ENCODE measurements at regions not wholly inside any gene's neighbourhood (a gene's known extent, or its start where the extent isn't known, plus 50 kb on each side); places are given as distances from the start of the nearest gene placed in this dataset.

DNA sequence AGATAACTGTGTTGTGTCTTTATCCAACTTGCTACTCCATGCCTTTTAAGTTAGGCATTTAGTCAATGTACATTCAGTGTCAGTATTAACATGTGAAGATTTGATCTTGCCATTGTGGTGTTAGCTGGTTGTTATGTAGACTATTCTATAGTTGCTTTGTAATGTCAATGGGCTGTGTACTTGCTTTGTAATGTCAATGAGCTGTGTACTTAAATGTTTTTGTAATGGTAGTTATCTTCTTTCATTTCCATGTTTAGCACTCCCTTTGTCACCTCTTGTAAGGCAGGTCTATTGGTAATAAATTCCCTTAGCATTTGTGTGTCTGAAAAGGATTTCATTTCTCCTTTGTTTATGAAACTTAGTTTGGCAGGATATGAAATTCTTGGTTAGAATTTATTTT, 53.4 kb downstream of the MC4R start:
- TF ChIP-seq, protein P1, sequence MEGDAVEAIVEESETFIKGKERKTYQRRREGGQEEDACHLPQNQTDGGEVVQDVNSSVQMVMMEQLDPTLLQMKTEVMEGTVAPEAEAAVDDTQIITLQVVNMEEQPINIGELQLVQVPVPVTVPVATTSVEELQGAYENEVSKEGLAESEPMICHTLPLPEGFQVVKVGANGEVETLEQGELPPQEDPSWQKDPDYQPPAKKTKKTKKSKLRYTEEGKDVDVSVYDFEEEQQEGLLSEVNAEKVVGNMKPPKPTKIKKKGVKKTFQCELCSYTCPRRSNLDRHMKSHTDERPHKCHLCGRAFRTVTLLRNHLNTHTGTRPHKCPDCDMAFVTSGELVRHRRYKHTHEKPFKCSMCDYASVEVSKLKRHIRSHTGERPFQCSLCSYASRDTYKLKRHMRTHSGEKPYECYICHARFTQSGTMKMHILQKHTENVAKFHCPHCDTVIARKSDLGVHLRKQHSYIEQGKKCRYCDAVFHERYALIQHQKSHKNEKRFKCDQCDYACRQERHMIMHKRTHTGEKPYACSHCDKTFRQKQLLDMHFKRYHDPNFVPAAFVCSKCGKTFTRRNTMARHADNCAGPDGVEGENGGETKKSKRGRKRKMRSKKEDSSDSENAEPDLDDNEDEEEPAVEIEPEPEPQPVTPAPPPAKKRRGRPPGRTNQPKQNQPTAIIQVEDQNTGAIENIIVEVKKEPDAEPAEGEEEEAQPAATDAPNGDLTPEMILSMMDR (IDR thresholded peaks at IDR 0.05): no peak
- no peak for TF ChIP-seq EZH2phosphoT487 (IDR thresholded peaks at IDR 0.05)
